ENCODE measurements at regions not wholly inside any gene's neighbourhood (a gene's known extent, or its start where the extent isn't known, plus 50 kb on each side); places are given as distances from the start of the nearest gene placed in this dataset.

DNA sequence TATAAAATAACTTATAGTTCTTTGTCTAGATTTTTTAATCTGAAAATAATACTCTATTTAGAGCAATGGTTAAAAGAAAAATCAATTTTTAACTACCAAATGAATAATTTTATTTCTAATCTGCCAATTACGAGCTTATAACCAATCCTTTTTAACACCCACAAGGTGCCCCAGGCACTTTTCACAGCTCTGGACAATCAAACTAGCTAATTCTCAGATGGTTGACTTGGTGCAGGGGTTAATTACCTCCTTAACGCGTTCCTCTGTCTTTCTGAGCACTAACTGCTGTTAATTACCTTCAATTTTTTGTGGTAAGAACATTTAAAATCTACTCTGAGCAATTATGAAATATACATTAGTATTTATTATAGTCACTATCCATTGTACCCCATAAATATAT, 109.6 kb upstream of the PJA2 start:
- TF ChIP-seq POLR2A (IDR thresholded peaks at IDR 0.05; ENCODE audit: low read depth, low read length) = no peak
- TF ChIP-seq POLR2AphosphoS5 (IDR thresholded peaks at IDR 0.05; ENCODE audit: low read depth, low read length) = no peak
- TF ChIP-seq POU2F2 (IDR thresholded peaks at IDR 0.05; ENCODE audit: low read depth, low read length) = no peak
